ENCODE measurements at regions not wholly inside any gene's neighbourhood (a gene's known extent, or its start where the extent isn't known, plus 50 kb on each side); places are given as distances from the start of the nearest gene placed in this dataset.

DNA sequence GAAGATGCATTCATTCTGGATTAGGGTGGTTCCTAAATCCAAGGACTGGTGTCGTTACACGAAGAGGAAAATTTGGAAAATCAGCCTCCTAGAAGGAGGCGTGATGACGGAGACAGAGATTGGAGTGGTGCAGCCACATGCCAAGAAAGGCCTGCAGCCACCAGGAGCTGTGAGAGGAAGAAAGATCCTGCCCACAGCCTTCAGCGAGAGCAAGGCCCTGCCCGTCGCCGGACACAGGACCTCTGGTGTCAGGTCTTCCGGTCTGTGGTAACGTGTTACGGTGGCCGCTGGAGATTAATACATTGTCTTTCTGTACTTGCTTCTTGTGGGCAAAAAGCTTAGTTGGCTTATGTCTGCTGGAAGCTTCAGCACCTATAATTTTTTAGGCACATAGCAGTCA lies 1045.8 kb downstream of the BRD1 start (continued):
- TF ChIP-seq ZC3H13 (CRISPR knock-in tag; IDR thresholded peaks at IDR 0.05) (no peak), SMAD1 (CRISPR knock-in tag; IDR thresholded peaks at IDR 0.05; ENCODE audit: borderline replicate concordance, low read depth) (no peak), FOSL2 (CRISPR knock-in tag; IDR thresholded peaks at IDR 0.05) (no peak)
- TF ChIP-seq, protein P1, sequence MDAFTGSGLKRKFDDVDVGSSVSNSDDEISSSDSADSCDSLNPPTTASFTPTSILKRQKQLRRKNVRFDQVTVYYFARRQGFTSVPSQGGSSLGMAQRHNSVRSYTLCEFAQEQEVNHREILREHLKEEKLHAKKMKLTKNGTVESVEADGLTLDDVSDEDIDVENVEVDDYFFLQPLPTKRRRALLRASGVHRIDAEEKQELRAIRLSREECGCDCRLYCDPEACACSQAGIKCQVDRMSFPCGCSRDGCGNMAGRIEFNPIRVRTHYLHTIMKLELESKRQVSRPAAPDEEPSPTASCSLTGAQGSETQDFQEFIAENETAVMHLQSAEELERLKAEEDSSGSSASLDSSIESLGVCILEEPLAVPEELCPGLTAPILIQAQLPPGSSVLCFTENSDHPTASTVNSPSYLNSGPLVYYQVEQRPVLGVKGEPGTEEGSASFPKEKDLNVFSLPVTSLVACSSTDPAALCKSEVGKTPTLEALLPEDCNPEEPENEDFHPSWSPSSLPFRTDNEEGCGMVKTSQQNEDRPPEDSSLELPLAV (CRISPR knock-in tag; conservative IDR thresholded peaks at IDR 0.05; ENCODE audit: low read depth): no peak

DNA sequence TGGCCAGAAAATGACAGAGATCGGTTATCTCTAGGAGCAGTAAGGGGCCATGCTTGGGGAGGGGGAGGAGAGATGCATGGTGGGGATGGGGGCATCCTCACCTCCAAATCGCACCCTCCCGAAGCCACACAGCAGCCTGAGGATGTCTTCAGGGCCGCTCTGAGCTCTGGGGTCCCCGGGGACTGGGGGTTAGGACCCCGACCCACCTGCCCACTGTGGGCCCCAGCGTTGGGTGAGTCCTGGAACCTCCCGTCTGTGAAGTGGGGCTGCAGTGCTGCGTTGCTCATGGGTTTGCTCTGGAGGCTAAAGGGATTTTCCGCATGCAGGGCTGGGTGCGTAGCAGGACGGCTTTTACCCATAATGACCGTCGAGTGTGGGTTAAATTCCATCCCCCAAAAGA lies 1046.3 kb downstream of the BRD1 start:
- no peak overlapping the region for H2AFZ ChIP-seq (ENCODE audit: low read length)
- H3K4me2 ChIP-seq (ENCODE audit: low read depth, low read length): no peak overlapping the region
- WGBS (ENCODE audit: low lambda C conversion rate): 67% methylated on average over 8 of the region's 14 CpGs
- no peaks in the 10 kb centered on the region for H4K20me1 ChIP-seq (ENCODE audit: insufficient read depth, low read length)
- DNase-seq (ENCODE audit: low spot score) (no peak), ATAC-seq (no peak), FAIRE-seq (no peak)
- ChIA-PET POLR2A (no interaction called here), CTCF (ENCODE audit: low intra/inter-chr PET ratio, low total read pairs) (no interaction called here)
- H3K27ac ChIP-seq (ENCODE audit: extremely low read length, insufficient read depth, low read length): no peak overlapping the region
- TF ChIP-seq, protein P2, sequence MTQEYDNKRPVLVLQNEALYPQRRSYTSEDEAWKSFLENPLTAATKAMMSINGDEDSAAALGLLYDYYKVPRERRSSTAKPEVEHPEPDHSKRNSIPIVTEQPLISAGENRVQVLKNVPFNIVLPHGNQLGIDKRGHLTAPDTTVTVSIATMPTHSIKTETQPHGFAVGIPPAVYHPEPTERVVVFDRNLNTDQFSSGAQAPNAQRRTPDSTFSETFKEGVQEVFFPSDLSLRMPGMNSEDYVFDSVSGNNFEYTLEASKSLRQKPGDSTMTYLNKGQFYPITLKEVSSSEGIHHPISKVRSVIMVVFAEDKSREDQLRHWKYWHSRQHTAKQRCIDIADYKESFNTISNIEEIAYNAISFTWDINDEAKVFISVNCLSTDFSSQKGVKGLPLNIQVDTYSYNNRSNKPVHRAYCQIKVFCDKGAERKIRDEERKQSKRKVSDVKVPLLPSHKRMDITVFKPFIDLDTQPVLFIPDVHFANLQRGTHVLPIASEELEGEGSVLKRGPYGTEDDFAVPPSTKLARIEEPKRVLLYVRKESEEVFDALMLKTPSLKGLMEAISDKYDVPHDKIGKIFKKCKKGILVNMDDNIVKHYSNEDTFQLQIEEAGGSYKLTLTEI (CRISPR knock-in tag; conservative IDR thresholded peaks at IDR 0.05): no peak
- TF ChIP-seq FOSL2 (CRISPR knock-in tag; IDR thresholded peaks at IDR 0.05) (no peak), RFXAP (CRISPR knock-in tag; IDR thresholded peaks at IDR 0.05; ENCODE audit: borderline replicate concordance) (no peak), MZF1 (CRISPR knock-in tag; IDR thresholded peaks at IDR 0.05; ENCODE audit: borderline replicate concordance) (no peak), ZFY (CRISPR knock-in tag; IDR thresholded peaks at IDR 0.05) (no peak), RXRA (CRISPR knock-in tag; IDR thresholded peaks at IDR 0.05) (no peak), NR2F1 (CRISPR knock-in tag; IDR thresholded peaks at IDR 0.05) (no peak), RARA (CRISPR knock-in tag; IDR thresholded peaks at IDR 0.05) (no peak), ZSCAN30 (CRISPR knock-in tag; IDR thresholded peaks at IDR 0.05) (no peak), ZFP36L2 (CRISPR knock-in tag; IDR thresholded peaks at IDR 0.05) (no peak), PHF8 (CRISPR knock-in tag; IDR thresholded peaks at IDR 0.05) (no peak), PCBP1 (IDR thresholded peaks at IDR 0.05; ENCODE audit: borderline replicate concordance, low read depth, low read length) (no peak), RFX1 (IDR thresholded peaks at IDR 0.05) (no peak)
- TF ChIP-seq, protein P3, sequence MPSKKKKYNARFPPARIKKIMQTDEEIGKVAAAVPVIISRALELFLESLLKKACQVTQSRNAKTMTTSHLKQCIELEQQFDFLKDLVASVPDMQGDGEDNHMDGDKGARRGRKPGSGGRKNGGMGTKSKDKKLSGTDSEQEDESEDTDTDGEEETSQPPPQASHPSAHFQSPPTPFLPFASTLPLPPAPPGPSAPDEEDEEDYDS (CRISPR knock-in tag; IDR thresholded peaks at IDR 0.05): no peak
- TF ChIP-seq, protein P4, sequence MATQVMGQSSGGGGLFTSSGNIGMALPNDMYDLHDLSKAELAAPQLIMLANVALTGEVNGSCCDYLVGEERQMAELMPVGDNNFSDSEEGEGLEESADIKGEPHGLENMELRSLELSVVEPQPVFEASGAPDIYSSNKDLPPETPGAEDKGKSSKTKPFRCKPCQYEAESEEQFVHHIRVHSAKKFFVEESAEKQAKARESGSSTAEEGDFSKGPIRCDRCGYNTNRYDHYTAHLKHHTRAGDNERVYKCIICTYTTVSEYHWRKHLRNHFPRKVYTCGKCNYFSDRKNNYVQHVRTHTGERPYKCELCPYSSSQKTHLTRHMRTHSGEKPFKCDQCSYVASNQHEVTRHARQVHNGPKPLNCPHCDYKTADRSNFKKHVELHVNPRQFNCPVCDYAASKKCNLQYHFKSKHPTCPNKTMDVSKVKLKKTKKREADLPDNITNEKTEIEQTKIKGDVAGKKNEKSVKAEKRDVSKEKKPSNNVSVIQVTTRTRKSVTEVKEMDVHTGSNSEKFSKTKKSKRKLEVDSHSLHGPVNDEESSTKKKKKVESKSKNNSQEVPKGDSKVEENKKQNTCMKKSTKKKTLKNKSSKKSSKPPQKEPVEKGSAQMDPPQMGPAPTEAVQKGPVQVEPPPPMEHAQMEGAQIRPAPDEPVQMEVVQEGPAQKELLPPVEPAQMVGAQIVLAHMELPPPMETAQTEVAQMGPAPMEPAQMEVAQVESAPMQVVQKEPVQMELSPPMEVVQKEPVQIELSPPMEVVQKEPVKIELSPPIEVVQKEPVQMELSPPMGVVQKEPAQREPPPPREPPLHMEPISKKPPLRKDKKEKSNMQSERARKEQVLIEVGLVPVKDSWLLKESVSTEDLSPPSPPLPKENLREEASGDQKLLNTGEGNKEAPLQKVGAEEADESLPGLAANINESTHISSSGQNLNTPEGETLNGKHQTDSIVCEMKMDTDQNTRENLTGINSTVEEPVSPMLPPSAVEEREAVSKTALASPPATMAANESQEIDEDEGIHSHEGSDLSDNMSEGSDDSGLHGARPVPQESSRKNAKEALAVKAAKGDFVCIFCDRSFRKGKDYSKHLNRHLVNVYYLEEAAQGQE (IDR thresholded peaks at IDR 0.05; ENCODE audit: borderline replicate concordance in 1 of 2, low read depth in 1 of 2, low read length in 2 of 2): no peak
- H3K36me3 ChIP-seq (replicated peaks in 1 of 2; ENCODE audit: control insufficient read depth in 1 of 2, insufficient read depth in 2 of 2, low read length in 2 of 2): no peaks in the 10 kb centered on the region
- intact Hi-C loops (cut with micrococcal nuclease; ENCODE audit: unreplicated experiment): no loop called here
- H3K9ac ChIP-seq (ENCODE audit: insufficient read depth, low read depth, low read length): no peak overlapping the region
- peaks cover 31% of the 10 kb centered on the region for H3K4me1 ChIP-seq (ENCODE audit: insufficient read depth, low read length)
- H3K79me2 ChIP-seq (ENCODE audit: insufficient read depth, low read length): no peaks in the 10 kb centered on the region
- H3K9me3 ChIP-seq (ENCODE audit: low read length): peaks cover 13% of the 10 kb centered on the region
- H3K4me3 ChIP-seq (replicated peaks in 1 of 3; ENCODE audit: insufficient read depth in 1 of 3, low read depth in 2 of 3, low read length in 3 of 3): no peak overlapping the region
- in situ Hi-C loops (cut with HindIII; ENCODE audit: extremely low pct_ligation_motif_present, low pct_unique_long_range_greater_than_20kb): no loop called here
- H3K27me3 ChIP-seq (ENCODE audit: control insufficient read depth in 1 of 2, insufficient read depth in 2 of 2, low read length in 2 of 2): no peaks in the 10 kb centered on the region
- BruUV-seq (replicated peaks): no TSS peak

Data from HepG2 (cell line).